Stimulated activated CD4-positive, alpha-beta T cell treated with anti-CD3 and anti-CD28 coated beads, Interleukin-15, amount 100 ng/mL, for 24 hours (primary cell): ENCODE measurements at regions not wholly inside any gene's neighbourhood (a gene's known extent, or its start where the extent isn't known, plus 50 kb on each side); places are given as distances from the start of the nearest gene placed in this dataset.

Source experiments
- DNase-seq: peaks from one replicate; pipeline ENCODE4 v3.0.0-alpha.2; 2020

DNA sequence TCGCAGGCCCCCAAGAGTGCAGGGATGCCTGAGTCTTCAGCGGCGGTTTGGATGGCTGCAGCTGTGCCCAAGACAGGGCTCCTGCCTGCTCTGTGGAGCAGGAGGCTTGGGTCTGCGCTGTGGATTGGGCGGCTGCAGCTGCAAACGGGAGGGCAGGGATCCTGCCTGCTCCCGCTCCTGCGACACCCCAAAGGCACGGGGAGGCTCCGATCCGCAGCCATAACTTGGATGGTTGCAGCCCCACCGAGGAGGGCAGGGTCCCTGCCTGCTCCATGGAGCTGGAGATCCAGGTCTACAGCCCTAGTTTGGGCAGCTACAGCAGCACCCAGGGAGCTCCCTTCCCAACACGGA is 898.8 kb upstream of the NEGR1 start:
- DNase-seq: no peak

DNA sequence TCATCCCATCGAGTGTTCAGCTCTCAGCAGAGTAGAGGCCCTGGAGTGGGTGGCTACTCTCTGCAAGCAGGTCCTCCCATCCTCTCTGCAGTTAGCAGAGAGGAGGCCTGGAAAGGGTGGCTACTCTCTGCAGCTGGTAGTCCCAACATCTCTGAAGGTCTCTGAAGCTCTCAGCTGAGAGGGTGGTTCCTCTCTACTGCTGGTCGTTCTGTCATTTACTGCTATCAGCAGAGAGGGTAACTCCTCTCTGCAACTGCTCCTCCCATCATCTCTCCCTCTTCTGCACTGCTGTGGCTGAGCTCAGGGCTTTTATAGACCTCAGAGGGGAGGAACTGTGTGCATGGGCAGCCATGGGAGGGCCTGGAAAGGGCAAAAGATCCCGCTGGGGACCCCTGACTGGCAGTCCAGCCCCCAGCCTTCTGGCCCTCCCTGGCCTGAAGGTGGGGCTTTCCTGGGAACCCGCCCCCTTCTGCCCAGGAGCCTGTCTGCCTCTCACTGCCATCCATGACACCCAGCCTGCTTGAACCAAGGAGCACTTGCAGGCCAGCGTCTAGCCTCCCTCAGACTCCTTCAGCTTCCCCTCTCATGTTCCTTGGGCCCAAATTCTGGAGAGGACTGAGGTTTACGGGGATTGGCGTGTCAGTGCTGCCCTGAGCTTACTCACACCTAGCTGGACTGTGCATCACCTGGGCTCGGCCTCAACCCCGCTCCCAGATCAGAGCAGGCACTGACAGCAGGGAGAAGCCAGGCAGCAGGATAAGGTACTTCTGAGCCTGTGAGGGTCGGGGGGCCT is 898.3 kb upstream of the NEGR1 start:
- DNase-seq: no peak

DNA sequence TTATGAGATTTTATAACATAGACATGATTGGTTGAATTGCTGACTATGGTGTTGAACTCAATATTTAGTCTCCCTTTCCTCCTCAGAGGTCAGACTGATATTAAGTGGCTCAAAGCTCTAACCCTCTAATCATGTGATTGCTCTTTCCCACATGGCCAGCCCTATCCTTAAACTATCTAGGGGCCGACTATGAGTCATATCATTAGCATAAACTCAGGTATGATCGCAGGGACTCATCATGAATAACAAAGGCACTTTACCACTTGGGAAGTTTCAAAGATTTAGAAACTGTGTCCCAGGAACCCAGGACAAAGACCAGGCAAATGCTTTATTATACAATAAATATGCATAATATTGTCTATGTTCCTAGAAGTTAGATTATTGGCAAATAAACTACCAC is 894.6 kb upstream of the NEGR1 start:
- no peak for DNase-seq

DNA sequence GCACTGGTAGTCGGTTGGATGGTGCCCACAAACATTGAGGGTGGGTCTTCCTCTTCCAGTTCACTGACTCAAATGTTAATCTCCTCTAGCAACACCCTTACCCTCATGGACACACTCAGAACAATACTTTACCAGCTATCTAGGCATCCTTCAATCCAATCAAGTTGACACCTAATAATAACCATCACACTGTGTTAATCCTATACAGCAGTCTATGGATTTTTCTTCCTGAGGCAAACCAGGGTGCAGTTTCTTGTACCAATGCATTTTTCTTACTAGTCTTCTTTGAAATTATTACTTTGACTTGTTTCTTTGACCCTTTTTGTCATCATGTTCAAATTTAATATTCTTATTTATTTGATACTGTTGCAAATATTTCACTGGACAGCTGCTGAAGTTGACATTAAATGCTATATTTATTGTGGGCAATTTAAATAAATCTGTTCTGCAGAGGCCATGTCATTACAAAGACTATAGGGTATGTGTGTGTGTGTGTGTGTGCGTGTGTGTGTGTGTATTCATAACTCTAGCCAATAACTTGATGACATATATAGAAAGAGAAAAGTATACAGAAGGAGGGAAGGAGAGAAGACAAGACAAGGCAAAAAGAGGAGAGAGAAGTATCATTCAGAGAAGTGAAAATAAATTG is 884.8 kb upstream of the NEGR1 start:
- DNase-seq: no peak

DNA sequence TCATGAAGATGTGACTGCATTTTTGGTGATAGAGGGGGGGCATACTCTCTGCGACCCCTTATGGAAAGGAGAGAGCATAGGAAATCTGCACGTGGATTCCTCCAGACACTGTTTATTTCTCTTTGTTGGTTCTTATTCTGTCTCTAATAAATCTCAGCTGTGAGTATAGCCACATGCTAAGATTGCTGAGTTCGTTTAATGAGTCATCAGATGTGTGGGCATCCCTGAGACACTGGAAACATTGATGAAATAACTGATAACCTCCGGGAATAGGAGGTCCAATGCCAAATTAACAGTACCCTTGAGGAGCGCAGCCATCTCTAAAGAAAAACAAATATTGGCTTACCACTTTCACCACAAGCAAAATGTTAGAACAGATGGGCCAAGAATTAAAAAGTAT is 880.2 kb upstream of the NEGR1 start:
- DNase-seq: no peak

DNA sequence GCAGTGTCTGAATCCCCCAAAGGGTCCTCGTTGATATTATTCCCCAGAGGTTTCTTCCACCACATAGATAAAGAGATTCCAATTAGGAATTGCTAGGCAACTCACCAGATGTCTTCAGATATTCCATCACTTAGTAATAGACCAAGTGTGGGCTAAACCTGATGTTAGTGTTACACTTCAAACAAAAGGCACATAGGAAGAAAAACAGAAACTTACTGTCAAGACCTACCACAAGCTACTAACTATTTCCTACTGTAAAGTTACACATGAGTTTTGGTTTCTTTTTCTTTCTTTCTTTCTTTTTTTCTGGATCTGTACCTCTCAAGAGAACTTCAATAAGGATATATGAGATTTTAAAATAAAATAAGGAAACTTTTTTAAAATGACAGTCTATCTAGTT is 879.1 kb upstream of the NEGR1 start:
- DNase-seq: no peak

DNA sequence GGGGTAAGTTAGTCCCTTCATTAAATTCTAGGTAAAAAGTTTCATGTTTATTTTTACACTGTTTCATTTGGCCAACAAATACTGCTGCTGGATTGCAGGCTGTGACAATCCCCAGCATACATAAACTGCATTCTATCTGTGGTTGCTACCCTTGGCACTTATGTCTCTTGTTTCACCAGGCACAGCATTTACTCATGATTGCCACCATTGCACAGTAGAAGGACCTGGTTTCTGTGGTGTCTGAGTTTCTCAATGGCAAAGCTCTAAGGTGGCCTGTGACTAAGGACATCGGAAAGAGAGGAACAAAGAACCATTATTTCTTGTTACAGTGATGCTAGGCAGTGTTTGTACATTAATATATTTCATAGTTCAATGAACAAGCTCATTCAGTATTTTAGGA is 878.4 kb upstream of the NEGR1 start:
- DNase-seq: no peak

DNA sequence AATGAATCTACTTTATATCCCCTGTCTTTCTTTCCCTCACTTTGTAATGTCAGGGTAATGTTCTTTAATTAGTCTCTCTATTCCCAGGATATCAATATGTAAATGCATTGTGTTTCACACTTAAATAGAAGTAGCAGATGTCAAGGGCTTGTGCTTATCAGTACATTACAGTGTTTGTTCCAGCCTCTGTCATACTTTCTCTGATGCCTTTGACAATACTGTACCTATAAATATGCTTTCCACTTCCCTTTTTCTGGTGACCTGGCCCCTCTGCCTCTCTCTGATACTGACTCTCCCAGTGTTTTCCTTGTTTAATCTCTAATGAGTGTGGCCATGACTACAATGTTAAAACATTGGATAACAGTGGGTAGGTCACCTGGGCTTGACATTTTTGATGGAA is 862.0 kb upstream of the NEGR1 start:
- no peak for DNase-seq

DNA sequence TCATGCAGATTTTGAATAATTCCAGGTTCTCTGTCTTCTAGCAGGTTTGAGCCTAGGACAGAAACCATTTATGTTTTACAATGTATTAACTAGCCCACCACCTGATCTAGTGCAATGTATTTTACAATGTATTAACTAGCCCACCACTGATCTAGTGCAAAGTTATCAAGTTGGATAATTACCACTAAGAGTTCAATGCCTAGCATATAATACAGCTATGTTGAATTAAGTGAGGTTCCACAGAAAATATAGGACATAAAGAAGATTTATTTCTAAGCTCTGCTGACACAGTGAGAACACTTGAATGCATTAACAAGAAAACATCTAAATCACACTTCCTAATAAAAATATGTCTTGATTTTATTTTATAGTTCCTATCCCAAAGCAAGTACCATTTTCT is 854.6 kb upstream of the NEGR1 start:
- DNase-seq: no peak

DNA sequence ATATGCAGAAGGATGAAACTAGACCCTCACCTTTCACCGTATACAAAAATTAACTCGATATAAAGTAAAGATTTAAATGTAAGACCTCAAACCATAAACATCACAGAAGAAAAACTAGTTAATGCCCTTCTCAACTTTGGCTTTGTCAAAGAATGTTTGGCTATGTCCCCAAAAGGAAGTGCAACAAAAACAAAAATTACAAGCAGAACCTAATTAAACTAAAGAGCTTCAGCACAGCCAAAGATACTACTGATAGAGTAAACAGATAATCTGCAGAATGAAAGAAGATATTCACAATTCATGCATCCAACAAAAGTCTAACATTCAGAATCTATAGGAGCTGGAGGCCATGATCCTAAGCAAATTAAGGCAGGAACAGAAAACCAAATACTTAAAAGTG is 824.6 kb upstream of the NEGR1 start:
- no peak for DNase-seq

DNA sequence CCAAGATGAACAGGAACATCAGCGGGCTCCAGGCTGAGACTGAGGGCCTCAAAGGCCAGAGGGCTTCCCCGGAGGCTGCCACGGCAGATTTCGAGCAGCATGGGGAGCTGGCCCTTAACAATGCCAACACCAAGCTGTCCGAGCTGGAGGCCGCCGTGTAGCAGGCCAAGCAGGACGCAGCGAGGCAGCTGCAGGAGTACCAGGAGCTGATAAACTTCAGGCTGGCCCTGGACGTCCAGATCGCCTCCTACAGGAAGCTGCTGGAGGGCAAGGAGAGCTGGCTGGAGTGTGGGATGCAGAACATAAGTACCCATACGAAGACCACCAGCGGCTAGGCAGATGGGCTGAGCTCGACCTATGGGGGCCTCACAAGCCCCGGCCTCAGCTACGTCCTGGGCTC is 823.4 kb upstream of the NEGR1 start:
- no peak for DNase-seq

DNA sequence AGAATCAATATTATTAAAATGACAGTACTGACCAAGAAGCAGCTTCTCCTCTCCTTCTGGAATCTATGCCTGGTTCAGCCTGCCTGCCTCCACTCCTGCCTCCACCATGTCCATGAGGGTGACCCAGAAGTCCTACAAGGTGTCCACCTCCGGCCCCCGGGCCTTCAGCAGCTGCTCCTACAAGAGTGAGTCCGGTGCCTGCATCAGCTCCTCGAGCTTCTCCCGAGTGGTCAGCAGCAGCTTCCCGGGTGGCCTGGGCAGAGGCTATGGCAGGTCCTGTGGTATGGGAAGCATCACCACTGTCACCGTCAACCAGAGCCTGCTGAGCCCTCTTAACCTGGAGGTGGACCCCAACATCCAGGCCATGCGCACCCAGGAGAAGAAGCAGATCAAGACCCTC is 822.4 kb upstream of the NEGR1 start:
- DNase-seq: no peak

DNA sequence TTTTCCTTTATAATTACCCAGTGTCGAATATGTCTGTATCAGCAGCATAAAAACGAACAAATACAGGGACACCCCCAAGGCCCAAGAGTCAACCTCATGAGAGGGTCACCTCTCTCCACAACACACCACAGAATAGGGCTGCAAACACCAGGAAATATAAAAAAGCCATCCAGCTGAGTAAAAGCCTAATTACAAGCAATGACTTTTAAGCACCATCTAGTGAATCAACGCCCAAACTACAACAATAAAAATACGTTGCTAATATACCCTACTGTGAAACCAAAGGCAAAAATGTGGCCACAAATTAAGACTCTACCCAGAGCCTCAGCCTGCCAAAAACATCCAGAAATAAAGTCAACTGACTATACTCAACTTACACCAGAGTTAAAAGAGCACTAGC is 817.9 kb upstream of the NEGR1 start:
- DNase-seq: no peak

DNA sequence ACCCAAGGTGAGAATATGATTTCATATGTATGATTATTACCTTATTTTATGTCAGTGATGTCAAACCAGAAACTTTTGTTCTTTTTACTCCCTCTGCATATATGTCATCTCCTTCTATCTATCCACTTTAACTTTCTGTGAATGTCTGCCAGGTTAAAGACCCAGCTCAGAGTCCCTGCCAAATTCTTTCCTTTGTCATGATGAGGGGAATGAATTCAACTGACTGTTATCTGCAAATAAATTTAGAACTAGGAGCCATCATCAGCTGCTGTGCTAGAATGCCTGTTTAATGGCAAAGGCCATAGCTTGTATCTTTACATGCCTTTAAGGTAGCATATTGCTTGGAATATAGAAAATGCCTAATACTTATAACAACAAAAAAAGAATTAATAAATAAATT is 815.6 kb upstream of the NEGR1 start:
- DNase-seq: no peak

DNA sequence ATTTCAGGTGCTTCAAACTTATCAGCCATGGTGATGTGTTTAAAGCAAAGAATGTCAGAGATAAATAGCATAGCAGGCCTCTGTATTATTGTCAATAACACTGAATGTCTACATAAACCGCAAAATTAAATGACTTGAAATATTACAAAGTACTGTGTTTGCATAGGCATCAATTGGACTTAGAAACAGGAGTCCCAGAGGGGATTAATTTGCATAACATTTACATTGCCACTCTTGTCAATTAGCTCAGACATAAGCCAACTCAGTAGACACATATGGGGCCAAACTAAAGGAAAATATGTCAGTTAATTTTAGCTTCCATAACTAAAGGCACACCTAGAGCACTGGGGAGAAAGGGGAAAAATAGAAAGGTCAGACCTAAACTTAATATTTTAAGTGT is 814.5 kb upstream of the NEGR1 start:
- no peak for DNase-seq

DNA sequence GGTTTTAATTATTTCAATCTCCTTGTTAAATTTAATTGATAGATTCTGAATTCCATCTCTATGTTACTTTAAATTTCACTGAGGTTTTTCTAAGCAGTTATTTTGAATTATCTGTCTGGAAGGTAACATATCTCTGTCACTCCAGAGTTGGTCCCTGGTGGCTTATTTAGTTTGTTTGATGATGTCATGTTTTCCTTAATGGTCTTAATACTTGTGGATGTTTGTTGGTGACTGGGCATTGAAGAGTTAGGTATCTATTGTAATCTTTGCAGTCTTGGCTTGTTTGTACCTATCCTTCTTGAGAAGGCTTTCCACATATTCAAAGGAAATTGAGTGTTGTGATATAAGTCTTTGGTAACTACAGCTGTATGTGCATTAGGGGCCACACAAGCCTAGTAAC is 810.0 kb upstream of the NEGR1 start:
- DNase-seq: no peak

DNA sequence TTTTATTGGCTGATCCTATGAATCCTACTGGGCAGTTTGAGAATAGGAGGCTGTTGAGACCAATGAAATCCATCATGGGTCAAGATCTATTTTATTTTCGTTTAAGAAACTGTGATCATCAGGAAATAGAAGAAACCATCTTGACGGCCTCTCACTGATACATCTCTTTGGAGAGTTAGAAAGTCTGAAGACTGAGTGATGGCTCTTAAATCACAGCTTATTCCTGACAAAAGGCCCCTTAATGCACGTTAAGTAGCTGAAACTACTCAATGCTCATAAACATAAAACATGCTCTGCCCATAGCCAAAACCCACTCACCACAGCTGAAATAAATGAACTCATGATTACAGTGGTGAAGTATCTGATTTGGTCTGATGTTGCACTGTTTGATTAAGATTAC is 784.5 kb upstream of the NEGR1 start:
- DNase-seq: no peak

DNA sequence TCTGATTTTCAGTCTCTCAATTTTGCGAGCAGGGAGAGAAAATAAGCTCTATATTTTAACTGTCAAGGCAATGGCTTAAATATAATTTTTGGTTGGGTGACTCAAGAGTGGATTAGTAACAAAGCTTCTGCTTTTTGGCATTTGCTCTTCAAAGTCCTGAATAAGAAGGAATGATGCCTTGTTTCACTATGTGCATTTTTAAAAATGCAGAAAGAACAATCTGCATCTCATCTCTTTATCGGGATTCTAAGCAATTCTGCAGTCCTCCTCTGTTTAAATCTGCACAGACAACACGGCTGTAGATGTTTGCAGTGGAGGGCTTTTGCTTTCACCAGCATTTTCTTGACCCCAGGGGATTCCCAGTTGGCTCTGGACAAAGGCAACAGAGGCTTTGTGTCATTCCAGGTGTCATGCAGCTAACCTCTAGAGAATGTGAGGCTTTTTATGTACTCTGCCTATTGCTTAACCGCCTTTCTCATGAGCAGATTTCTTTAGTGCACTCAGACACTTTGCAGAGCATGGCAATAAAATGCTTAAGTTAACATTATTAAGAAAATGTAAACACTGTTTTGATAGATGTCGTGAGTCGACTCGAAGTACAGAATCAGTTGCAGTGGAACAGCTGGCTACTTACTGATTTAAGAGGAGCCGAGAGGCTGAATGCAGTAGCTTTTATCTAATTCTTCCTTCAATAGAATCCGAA is 783.2 kb upstream of the NEGR1 start:
- DNase-seq: no peak

DNA sequence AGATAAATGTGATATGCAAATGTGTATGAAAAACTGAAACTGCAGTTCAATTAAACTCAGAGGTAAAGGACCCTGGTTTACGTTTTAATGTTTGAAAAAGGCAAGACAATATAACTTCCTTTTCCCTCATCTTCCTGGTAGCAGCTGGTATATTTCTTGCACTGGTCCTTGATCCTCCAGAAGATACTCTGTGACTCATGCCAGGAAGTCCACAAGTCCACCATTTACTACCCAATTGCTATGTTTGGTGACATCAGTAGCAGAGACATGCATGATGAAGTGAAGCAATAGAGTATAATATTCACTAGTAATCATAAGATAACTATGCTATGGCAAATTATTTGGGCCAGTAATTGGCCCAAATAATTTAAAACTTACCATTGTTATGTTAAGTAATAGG is 774.5 kb upstream of the NEGR1 start:
- DNase-seq: no peak

DNA sequence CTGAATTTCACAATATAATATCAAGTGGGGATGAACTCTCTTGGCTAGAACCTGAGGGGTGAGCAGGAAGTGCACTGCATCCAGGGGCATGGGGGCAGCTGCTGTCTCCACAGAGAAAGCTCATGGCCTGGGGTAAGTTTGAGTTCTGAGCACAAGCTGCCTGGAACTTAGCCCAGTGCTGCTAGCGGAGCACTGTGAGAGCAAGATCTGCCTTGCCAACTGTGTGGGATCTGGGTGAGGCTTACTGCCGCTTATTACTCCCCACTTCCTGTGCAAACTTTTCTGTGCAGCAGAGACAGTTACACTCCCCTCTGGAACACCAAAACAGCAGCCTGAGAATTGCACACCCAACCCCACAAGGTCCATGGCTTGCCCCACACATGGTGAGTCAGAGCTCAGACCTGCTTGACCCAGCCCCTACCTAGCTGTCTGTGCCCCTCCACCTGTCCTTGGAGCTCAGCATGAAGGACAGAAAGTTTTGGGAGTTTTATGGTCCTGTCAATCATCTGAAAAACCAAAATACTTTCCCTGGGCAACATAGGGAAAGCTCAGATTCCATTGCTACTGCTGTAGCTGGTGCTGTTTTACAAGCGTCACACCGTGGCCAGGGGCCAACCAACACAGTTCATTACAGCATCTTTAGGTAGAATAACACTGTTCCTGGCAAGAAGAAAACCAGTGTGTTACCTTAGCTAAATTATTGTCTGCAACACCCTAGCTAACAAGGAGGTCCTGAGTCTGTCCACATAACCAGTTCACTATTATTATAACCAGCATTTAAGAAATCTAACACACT is 762.1 kb upstream of the NEGR1 start:
- no peak for DNase-seq

DNA sequence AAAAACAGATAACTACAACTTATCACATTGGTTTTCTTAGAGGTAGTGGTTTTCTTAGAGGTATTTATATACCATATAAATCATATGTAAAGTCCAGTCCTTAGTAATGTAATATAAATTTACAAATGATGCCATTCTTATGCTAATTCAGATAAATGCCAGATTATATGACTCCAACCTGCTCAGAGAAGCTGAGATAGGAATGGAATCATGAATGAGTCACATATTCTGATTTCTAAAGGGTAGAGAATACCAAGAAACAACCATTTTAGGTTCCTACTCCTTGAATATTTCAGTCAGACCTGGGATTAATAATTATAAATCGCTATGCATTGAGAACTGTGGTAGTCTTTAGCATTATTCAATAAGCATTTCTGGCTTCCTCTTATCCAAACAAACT is 760.1 kb upstream of the NEGR1 start:
- DNase-seq: no peak

DNA sequence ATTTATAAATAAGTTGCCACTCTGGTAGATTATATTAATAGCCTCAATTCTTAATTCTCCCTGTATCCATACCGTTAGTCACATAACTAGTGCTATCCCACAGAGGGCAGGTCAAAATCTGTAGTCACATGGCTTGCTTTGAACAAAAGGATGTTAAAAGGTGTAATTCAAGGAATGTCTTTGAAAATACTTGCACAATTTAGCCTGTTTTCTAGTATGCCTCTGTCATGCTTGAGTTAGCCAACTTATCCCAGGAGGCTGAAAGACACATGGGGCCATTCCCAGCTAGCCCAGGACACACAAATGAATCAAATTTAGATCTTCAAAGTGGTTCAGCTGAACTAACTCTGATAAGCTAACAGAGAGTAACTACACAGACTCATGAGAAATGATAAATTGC is 758.5 kb upstream of the NEGR1 start:
- no peak for DNase-seq

DNA sequence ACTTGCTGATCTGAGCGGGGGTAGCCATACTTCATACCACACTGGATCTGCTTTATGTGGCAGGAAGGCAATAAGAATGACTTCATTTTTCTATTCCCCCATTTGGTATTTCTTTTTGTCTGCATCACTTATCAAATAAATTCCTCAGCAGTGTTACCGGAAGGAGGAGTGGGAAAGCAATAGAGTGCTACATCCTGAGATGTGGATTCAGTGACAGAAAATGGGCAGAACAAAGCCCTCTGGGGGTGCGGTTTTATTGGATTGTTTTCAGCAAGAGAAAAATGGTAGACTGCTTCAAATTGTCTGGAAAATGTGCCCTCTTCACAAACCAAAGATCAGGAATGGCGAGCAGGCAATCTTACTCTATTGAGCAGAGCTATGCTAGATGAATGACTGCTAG is 751.9 kb upstream of the NEGR1 start:
- no peak for DNase-seq

DNA sequence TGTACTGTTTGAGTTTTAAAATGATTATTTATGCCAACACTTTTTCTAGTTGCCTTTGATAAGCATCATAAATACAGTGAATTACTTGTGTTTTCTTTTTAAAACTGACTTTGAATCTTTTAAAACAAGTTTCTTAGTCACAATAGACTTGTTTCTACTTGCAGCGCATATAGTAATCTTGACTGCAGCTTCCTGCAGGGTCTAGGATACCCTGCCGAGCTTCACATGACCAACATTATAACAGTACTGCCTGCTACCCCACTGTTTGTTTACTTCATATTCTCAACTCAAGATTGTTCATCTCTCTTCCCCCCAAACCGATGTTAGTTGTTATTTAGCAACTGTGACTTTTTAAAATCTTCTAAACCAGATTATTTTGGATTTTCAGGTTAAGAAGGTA is 751.3 kb upstream of the NEGR1 start:
- DNase-seq: no peak
